ENCODE measurements at regions not wholly inside any gene's neighbourhood (a gene's known extent, or its start where the extent isn't known, plus 50 kb on each side); places are given as distances from the start of the nearest gene placed in this dataset.

DNA sequence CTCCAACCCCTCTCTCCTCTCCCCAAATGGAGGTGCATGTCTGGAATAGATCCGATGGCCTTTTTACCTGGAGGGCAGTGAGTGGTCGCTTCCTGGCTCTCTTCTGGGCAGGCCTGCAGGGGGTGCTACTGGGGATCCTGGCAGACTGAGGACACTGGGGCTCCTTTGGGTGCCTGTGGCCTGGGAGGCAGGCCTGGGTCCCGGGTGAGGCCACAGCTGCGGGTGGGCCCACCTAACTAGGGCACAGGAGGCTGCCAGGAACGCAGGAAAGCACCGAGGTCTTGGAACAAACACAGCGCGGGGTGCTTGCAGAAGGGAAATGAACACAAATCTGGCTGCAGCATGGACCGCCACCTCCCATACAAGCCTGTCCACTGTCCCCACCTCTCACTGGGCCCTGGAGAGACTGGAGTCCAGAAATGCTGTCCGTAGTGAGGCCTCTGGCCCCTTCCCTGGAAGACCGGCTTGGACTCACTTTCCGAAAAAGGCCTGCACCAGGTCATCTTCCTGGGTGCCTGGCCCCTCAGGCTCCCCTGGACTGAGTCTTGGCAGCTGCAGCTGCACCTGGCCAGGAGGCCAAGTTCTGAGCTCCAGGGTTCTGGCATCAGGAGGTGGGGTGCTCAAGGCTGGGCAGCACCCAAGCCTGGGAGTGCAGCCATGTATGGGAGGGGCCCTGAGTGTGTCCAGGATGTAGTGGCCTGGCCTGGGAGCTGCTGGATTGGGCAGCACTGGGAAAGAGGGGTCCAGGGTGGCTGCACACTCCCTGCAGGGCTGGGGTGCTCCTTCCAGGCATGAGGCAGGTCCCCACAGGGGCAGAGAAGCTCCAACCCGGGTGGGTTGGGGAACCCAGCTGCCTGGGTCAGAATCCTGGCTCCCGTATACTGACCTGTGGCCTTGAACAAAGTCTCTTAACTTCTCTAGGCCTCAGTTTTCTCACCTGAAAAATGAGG lies 195.1 kb downstream of the IRF8 start:
- DNase-seq, result no peak

DNA sequence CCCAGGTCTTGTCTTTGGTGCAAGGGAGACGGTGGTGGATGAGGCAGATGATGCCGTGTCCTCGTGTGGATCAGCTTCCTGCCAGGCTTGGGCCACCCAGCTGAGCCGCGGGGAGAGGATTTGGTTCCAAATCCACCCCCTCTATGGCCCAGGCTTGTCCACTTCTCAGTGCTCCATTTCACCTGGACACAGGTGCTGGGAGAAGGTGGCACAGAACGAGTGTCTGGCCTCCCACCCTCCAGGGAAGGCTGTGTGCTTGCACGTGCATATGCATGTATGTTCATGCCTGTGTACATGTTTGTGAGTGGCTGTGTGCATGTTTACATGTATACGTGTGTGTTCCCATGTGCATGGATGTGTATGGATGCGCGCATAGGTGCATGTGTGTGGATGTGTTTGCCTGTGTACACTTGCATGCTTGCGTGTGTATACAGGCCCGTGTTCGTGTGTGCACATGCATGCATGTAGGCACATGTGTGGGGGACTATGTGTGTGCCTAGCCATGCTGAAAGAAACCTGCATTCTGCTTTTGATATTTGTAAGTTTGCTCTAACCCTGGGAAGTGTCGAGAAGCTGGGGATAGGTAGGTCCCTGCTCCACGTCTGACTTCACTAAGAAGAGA lies 196.3 kb downstream of the IRF8 start:
- DNase-seq, result no peak

DNA sequence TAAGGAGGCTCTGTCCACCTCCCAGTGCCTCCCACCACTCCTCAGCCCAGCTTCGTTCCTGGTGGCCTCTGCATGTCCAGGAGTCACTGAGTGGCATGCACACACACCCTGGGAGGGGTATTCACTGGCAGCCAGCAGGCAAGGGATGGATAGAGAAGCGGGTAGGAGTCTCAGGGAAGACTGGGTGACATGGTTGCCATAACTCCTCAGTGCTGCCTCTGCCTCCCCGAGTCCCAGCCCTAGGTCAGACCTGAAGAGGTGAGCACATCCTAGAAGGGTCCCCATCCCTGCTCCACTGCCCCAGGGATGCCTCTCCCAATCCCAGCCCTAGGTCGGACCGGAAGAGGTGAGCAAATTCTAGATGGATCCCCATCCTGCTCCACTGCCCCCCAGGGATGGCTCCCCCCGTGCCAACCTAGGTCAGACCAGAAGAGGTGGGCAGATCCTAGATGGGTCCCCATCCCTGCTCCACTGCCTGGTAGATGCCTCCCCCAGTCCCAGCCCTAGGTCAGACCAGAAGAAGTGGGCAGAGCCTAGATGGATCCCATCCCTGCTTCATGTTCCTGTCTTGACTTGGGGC lies 197.0 kb downstream of the IRF8 start:
- DNase-seq, result no peak

DNA sequence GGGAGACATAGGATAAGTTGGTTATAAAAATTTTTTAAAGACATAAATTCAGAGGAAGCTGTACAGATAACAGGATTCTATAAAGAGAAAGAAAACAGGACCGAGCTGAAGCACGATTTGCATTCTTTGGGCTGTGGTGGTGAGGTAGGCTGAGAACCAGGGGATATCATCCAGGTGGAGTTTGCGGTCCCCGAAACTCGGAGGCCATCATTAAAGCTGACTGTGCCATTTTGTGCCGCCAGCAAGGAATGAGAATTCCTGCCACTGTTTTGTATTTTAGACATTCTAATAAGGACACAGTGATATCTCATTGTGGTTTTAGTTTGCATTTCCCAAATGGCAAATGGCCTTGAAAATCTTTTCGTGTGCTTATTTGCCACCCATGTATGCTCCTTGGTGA lies 197.9 kb downstream of the IRF8 start:
- DNase-seq, result no peak

DNA sequence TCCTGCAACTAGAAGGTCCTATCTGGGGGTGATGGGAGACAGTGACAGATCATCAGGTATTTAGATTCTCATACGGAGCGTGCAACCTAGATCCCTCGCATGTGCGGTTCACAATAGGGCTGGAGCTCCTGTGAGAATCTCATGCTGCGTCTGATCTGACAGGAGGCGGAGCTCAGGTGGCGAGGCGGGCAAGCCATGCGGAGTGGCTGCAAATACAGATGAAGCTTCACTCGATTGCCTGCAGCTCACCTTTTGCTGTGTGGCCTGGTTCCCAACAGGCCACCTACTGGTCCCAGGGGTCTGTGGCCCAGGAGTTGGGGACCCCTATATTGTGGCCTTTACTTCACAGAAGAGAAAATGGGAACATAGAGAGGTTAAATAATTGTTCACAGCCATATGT lies 200.4 kb downstream of the IRF8 start:
- no peak for DNase-seq

DNA sequence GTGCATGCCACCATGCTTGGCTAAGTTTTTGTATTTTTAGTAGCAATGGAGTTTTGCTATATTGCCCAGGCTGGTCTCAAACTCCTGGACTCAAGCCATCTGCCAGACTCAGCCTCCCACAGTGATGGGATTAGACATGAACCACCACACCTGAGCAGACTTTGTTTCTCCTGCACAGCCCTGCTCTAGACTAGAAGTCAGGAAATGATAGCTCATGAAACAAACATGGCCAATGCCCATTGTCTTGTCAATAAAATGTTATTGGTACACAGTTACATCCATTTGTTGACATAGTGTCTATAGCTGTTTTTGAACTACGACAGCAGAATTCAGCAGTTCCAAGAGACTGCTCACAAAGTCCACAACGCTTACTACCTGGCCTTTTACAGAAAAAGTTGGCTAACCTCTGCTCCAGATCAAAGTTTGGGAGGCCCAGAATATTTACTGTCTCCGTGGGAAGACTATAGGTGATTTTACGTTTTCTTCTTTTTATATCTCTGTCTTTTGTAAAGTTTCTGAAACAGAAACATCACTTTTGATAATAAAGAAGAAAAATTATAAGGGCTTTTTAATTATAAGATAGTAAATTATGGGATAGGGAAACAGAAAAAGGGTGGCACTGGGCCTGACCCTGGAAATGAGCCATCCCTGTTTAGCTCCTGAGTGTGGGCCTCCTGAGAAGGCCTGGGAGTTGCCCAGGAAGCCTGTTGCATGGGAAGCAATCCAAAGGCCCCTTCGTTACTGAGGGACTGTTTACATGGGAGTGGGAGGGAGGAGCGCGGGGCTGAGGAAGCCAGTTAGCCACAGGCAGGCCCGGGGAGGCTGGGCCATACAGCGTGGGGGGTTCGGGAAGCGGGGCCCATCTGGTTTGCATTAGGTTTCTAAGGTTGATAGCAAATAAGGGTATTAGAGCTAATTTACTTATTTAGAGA lies 201.5 kb downstream of the IRF8 start:
- no peak for DNase-seq

DNA sequence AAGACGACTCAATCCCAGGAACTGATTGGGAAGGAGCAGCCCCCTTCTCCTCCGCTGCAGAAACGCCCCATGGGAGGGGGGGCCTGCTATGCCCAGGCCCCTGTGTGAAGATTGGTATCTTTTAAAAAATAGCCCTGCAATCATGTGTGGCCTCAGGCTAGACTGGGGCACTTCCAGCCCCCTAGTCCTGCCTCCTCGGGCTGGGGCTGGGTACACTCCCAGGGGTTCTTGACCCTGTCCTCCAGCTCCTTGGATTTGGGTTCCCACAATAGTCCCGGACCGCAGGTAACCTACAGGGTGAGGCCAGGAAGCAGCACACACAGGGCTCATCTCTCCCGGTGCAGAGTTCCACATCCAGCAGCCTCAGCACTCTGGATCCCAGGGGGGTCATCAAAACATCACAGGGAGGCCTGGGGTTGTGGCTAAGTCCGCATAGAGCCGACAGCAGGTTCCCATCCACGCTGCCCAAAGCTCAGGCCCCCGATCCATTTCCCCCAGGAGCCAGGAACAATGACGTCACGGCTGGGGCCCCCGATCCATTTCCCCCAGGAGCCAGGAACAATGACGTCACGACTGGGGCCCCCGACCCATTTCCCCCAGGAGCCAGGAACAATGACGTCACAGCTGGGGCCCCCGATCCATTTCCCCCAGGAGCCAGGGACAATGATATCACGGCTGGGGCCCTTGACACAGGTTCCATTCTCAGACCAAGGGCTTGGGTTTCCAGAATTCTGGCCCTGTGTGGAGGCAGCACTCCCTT lies 202.4 kb downstream of the IRF8 start:
- DNase-seq, result no peak

DNA sequence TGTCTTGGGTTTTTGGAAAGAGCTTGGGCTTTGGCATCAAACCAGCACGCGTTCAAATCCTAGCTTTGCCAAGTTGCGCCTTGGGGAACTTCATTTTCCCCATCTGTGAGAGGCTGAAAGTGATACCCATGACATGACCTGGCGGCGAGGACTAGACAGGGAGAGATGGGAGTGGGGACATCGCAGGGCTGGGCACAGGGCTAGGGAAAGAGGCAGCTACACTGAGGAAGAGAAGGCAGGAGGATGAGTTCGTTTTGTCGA lies 202.9 kb downstream of the IRF8 start:
- no peak for DNase-seq

DNA sequence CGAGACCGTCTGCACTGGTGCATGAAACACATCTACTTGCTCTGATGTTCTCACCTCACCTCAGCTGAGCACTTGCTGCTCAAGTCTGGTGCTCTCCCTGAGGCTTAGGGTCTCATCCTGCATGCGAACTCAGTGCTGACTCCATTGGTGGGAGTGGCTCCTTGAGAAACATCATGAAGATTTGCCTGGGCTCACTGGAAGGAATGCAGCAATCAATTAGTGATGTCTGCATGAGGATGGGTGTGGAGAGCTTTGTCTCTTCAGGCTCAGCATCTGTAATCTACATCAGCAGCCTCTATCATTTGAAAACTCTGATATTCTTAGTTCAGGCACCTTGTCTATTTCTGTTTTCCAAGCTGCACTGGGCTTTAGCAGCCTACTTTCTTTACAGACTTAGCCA lies 204.4 kb downstream of the IRF8 start:
- no peak for DNase-seq

DNA sequence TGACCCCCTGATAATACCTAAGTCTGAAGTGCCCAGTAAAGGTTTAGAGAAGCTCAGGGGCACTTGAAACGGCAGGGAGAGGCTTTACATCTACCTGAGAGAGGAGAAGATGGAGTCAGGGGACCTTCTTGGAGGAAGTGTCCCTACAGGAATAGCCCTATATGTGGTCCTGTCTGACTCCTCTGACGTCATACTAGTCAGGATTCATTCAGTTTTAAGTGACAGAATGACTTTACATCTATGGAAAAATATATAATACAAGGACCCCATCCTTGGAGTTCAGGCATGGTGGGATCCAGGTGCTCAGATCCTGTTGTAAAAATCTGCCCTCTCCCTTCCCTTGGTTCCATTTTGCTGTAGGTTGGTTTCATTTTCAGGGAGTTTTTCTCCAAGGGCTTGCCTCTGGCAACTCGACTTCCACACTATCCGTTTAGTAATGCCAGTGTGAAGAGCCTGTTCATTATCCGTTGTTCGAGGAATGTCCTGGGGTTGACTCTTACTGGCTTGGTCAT lies 205.6 kb downstream of the IRF8 start:
- no peak for DNase-seq

DNA sequence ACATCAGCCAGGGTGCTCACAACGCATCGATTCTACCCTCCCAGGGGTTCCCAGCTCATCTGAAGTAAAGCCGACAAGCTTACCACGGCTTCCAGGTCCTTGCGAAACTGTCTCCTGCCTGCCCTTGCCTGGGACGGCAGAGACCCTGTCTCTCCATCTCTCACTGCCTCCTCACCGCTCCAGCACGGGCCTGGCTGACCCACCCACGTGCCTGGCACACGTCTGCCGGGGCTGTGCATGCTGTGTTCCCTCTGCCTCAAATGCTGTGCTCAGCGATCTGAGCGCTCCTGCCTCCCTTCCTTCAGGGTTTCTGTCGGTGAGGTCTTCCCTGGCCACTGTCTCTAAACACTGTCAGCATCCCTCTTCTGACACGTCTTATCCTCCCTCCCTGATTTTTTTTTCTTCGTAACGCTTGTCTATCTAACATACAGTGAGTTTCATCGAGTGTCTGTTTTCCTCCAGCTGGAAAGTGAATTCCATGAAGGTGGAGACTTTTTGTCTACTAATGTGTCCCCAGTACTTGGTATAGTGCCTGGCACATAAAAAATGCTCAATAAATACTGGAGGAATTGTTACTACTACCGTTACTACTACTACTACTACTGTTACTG lies 208.4 kb downstream of the IRF8 start:
- no peak for DNase-seq

DNA sequence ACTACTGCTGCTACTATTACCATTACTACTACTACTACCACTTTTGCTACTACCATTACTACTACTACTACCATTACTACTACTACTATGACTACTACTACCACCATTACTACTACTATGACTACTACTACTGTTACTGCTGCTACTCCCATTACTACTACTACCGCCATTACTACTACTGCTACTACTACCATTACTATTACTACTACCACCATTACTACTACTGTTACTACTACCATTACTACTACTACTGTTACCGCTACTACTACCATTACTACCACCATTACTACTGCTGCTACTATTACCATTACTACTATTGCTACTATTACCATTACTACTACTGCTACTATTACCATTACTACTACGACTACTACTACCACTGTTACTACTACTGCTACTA lies 209.1 kb downstream of the IRF8 start:
- no peak for DNase-seq

DNA sequence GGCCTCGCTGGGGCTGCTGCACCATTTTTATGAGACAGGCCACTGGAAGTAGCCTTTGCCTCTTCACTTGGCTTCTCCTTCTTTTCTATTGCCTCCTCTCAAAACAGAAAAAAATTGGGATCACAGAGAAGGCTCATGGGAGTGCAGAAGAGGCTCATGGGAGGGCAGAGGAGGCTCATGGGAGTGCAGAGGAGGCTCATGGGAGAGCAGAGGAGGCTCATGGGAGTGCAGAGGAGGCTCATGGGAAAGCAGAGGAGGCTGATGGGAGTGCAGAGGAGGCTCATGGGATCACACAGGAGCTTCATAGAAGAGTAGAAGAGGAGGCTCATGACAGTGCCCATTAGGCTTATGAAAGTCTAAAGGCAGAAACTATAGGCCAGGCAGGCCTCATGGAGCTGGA lies 211.2 kb downstream of the IRF8 start:
- no peak for DNase-seq

DNA sequence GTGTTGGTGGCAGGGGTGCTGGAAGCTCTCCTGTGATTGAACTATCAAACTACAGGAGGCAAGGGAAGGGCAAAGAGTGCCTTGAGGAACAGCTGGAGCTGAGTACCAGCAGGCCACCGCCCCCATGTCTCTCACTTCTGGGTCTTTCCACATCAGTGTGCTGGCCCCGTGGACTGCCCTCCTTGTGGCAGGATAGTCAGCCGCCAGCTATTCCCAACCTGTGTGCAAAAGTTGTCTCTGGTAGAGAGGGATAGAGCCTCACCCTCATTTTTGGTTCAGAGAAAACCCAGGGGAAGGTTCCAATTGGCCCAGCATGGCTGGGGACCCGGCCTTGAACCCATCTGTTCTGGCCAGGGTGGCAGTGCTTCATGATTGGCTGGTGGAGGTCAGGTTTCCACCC lies 211.8 kb downstream of the IRF8 start:
- DNase-seq, result no peak

DNA sequence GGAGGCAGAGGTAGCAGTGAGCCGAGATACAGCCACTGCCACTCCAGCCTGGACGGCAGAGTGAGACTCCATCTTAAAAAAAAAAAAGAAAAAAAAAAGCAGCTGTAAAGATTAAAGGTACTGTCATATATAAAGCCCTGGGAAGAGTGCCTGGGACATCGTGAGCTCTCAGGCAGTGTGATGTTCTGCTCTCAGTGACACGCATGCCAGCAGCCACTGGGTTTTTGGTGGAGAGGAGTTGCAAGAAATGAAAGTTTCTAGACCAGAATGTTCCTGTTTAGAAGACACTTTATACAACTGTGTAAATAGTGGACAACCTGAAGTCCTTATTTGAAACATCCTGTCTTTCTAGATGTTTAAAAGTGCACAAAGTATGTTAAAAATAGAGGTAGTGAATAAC lies 213.2 kb downstream of the IRF8 start:
- no peak for DNase-seq

DNA sequence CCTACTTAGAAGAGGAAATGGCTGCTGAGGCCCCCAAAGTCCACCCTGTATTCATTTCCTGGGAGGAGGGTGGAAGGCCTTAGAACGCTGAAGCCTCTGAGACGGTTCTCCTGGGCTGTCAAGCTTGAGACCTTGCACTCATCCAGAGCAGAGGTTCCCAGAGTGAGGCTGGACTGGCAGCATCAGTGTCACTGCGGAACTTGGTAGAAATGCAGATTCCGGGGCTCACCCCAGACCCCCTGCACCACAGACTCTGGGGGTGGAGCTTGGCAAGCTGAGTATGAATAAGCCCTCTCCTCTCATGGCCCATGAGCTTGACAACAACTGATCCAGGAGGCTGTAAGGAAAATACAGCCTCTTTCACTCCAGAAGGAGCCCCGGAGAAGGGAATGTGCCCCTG lies 218.3 kb downstream of the IRF8 start:
- no peak for DNase-seq

DNA sequence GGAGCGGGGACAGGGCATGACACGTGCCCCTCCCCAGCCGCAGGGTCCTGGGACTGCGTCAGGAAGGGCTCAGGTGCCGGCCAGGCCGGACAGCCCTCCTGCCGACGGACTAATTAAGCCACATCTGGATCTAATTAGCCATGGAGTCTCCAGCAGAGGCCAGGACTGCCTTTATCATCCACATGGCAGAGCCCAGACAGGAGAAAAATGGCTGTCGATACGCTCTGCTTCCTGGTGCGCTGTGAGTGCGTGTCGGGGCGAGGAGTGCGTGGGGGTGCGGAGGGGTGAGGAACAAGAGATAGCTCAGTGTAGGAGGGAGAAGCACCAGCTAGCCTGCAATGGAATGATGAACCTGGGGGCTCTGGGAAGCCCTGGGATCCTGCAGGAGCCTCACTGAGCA lies 218.8 kb downstream of the IRF8 start:
- DNase-seq, result no peak

DNA sequence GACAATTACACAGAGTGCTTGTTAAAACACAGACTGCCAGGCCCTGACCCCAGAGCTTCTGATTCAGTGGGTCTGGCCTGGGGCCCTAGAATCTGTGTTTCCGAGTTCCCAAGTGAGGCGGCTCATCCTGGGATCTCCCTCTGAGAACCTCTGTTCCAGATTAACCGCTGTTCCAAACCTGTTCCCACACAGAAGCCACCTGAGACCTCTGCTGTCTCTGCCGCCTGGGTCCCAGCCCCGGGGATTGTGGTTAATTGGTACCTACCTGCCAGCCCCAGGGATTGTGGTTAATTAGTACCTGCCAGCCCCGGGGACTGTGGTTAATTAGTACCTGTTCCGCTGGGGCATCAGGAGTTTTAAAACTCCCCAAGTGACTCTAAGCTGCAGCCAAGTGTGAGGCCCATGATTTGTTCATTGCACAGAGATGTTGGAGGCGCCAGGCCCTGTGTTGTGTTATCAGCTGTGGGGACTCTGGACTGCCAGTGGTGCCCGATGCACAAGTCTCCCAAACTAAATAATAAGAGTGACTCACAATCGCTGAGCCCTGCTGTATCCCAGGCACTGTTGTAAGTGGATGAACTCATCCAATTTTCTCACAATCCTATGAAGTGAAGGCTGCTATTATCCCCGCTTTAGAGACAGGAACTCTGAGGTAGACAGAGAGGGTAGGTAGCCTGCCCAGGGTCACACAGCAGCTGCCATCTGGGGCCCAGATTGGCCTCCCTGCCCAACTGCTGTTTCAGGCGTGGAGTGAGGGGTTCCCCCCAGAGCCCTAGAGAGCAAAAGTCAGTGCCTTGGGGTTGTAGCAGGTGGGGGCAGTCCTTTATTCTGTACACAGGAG lies 219.7 kb downstream of the IRF8 start:
- no peak for DNase-seq

DNA sequence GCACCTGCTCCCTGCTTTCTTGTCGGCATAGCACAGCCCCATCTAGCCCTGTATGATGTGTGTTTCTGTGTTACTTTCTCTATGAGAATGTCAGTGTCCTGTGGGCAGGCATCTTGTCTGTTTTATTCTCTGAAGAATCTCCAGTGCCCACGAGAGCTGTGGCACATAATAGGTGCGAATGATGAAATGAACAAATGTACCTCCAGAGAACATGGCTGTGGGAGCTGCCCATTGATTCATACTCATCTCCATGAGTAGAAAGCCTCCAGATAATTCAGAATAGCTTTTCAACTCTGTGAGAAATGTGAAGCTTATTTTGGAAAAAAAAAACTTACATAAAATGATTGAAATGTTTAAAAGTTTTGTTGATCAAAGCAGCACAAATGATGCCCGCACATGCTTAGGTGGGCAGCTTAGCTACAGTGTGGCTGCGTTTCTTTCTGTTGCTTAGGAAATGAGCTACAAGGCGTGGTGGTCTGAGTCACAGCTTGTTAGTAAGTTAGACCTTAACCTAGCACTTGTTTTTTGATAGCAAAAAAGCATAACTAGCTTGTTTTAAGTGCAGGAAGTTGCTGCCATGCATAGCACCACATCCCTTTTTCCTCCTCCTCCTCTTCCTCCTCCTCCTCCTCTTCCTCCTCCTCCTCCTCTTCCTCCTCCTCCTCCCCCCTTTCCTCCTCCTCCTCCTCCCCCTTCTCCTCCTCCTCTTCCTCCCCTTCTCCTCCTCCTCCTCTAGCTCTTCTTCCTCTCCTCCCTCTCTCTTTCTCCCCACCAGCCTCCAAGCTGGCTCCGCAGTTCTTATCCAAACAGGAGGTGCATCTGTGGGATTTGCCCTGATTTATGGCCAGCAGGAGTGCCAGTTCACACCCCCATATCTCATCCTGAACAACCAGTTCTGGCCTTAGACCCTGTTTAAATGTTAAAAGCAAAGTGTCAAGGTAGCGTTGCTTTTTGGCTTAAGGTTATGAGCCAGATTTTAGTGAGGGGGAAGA lies 221.5 kb downstream of the IRF8 start:
- DNase-seq, result no peak

All from activated naive CD4-positive, alpha-beta T cell treated with anti-CD3 and anti-CD28 coated beads, Interleukin-2, amount 50 U/mL, for 16 hours (primary cell).